Astrocyte of the spinal cord (primary cell): ENCODE measurements at regions not wholly inside any gene's neighbourhood (a gene's known extent, or its start where the extent isn't known, plus 50 kb on each side); places are given as distances from the start of the nearest gene placed in this dataset.

Experiments
- DNase-seq: peaks from one replicate; pipeline ENCODE4 v3.0.0; 2011; ENCODE audit warnings: low read depth, low spot score
- H3K4me3 ChIP-seq: 2 replicates; pipeline ENCODE4 v1.5.1; 2011; ENCODE audit warnings: low read depth, mild to moderate bottlenecking, low read length, moderate library complexity
- CTCF ChIP-seq: IDR thresholded peaks from 2 replicates; pipeline ENCODE4 v1.5.1; 2012; ENCODE audit warnings: low read depth, mild to moderate bottlenecking, low read length, inconsistent platforms
- in situ Hi-C: cut with HindIII; loops from 2 replicates; pipeline ENCODE4 v1.10.0; 2017; ENCODE audit warnings: low sequenced_read_pairs

- in situ Hi-C loops: no loop called here
- H3K4me3 ChIP-seq: no peak overlapping the region
- no peak for DNase-seq
- no peak for TF ChIP-seq CTCF
Observed at GRCh38 chr5:175261037-175261436, 182.9 kb downstream of the DRD1 start.

- in situ Hi-C loops: no loop called here
- DNase-seq: no peak
- H3K4me3 ChIP-seq: no peak overlapping the region
- TF ChIP-seq CTCF: no peak
Observed at GRCh38 chr5:175257847-175258194, 186.2 kb downstream of the DRD1 start.

- H3K4me3 ChIP-seq: no peak overlapping the region
- no peak for TF ChIP-seq CTCF
- no peak for DNase-seq
- in situ Hi-C loops: no loop called here
Observed at GRCh38 chr5:175257128-175257846, 186.7 kb downstream of the DRD1 start.

GRCh38 chr5:175254155-175254554, 189.8 kb downstream of the DRD1 start:
- in situ Hi-C loops: no loop called here
- TF ChIP-seq CTCF: no peak
- H3K4me3 ChIP-seq: no peak overlapping the region
- peak; percentile 57 for DNase-seq

- in situ Hi-C loops: no loop called here
- no peak overlapping the region for H3K4me3 ChIP-seq
- TF ChIP-seq CTCF: no peak
- DNase-seq: peak; percentile 20
Observed at GRCh38 chr5:175253597-175253996, 190.4 kb downstream of the DRD1 start.

- in situ Hi-C loops: no loop called here
- no peak for DNase-seq
- TF ChIP-seq CTCF: no peak
- H3K4me3 ChIP-seq: no peak overlapping the region
Observed at GRCh38 chr5:175252234-175252805, 191.7 kb downstream of the DRD1 start.
